WTC11 (cell line): ENCODE measurements at regions not wholly inside any gene's neighbourhood (a gene's known extent, or its start where the extent isn't known, plus 50 kb on each side); places are given as distances from the start of the nearest gene placed in this dataset.

Experiments
- ATAC-seq: fragments of 200-7000 bp; cut with Tn5 transposase; 2 replicates; pipeline ENCODE4 v1.10.0; 2021; ENCODE audit warnings: mild to moderate bottlenecking, moderate library complexity
- CTCF ChIA-PET: fragments of 300-600 bp; sonication (Branson Sonifier 250); formaldehyde crosslinking; loops from one replicate; lab custom pipeline; 2021; ENCODE audit warnings: antibody characterized with exemption; lab: Charles Lee
- POLR2A ChIA-PET: fragments of 350-600 bp; sonication (Branson Sonifier 250); formaldehyde crosslinking; loops from one replicate; lab custom pipeline; 2021; ENCODE audit warnings: antibody characterized with exemption; lab: Charles Lee
- DNase-seq: peaks from one replicate; pipeline ENCODE4 v3.0.0; 2021; ENCODE audit warnings: low spot score
- H3K27ac Mint-ChIP-seq: 2 replicates; pipeline ENCODE4 v1.8.0; 2021; ENCODE audit warnings: mixed read lengths
- H3K27me3 Mint-ChIP-seq: 2 replicates; pipeline ENCODE4 v1.8.0; 2021; ENCODE audit warnings: low read depth, mild to moderate bottlenecking, moderate library complexity, mixed read lengths
- H3K36me3 Mint-ChIP-seq: 2 replicates; pipeline ENCODE4 v1.8.0; 2021; ENCODE audit warnings: mixed read lengths
- H3K4me1 Mint-ChIP-seq: 2 replicates; pipeline ENCODE4 v1.8.0; 2022; ENCODE audit warnings: mixed read lengths
- H3K4me3 Mint-ChIP-seq: 2 replicates; pipeline ENCODE4 v1.8.0; 2021; ENCODE audit warnings: mild to moderate bottlenecking, moderate library complexity, mixed read lengths
- H3K9me3 Mint-ChIP-seq: 2 replicates; pipeline ENCODE4 v1.8.0; 2021; ENCODE audit warnings: mixed read lengths
- ESRRA ChIP-seq: sonication (generic); formaldehyde crosslinking; IDR thresholded peaks from 2 replicates; pipeline ENCODE4 v1.8.1; 2022; ENCODE audit warnings: mild to moderate bottlenecking, missing genetic modification reagents, borderline replicate concordance
- FOXJ3 ChIP-seq: sonication (generic); formaldehyde crosslinking; IDR thresholded peaks from 2 replicates; pipeline ENCODE4 v1.9.0; 2021; ENCODE audit warnings: missing genetic modification reagents, mild to moderate bottlenecking, borderline replicate concordance
- GABPB1 ChIP-seq: sonication (generic); formaldehyde crosslinking; IDR thresholded peaks from 2 replicates; pipeline ENCODE4 v1.8.1; 2023; ENCODE audit warnings: mild to moderate bottlenecking, missing genetic modification reagents
- IRF2 ChIP-seq: sonication (generic); formaldehyde crosslinking; IDR thresholded peaks from 2 replicates; pipeline ENCODE4 v1.8.0; 2022; ENCODE audit warnings: low read depth, missing genetic modification reagents, borderline replicate concordance
- KAT7 ChIP-seq: sonication (generic); formaldehyde crosslinking; IDR thresholded peaks from 2 replicates; pipeline ENCODE4 v1.8.1; 2023; ENCODE audit warnings: missing genetic modification reagents, mild to moderate bottlenecking, borderline replicate concordance
- PRRX2 ChIP-seq: fragments of 250-450 bp; sonication (Bioruptor Pico); IDR thresholded peaks from 2 replicates; pipeline ENCODE4 v1.8.0; 2021; ENCODE audit warnings: mild to moderate bottlenecking
- SP1 ChIP-seq: sonication (generic); formaldehyde crosslinking; conservative IDR thresholded peaks from 2 replicates; pipeline ENCODE4 v1.8.1; 2022; ENCODE audit warnings: missing genetic modification reagents
- TEAD4 ChIP-seq: sonication (generic); formaldehyde crosslinking; IDR thresholded peaks from 2 replicates; pipeline ENCODE4 v1.8.0; 2022; ENCODE audit warnings: mild to moderate bottlenecking, missing genetic modification reagents
- ZBTB21 ChIP-seq: sonication (generic); formaldehyde crosslinking; IDR thresholded peaks from 2 replicates; pipeline ENCODE4 v1.8.1; 2023; ENCODE audit warnings: mild to moderate bottlenecking, missing genetic modification reagents, borderline replicate concordance
- ZNF121 ChIP-seq: sonication (generic); formaldehyde crosslinking; IDR thresholded peaks from 2 replicates; pipeline ENCODE4 v1.8.0; 2023; ENCODE audit warnings: missing genetic modification reagents
- ZNF138 ChIP-seq: sonication (generic); formaldehyde crosslinking; conservative IDR thresholded peaks from 2 replicates; pipeline ENCODE4 v1.8.1; 2022; ENCODE audit warnings: mild to moderate bottlenecking, moderate library complexity, missing genetic modification reagents
- ZNF423 ChIP-seq: fragments of 250-450 bp; sonication (Bioruptor Pico); IDR thresholded peaks from 2 replicates; pipeline ENCODE4 v2.1.2; 2022; ENCODE audit warnings: mild to moderate bottlenecking, moderate library complexity
- TF ChIP-seq, protein P1 (sequence below): fragments of 200-600 bp; IDR thresholded peaks from 2 replicates; pipeline ENCODE4 v1.8.0; 2022; ENCODE audit warnings: antibody characterized with exemption
- TF ChIP-seq, protein P2 (sequence below): fragments of 250-450 bp; sonication (Bioruptor Pico); IDR thresholded peaks from 2 replicates; pipeline ENCODE4 v1.9.0; 2021; ENCODE audit warnings: moderate library complexity, mild to moderate bottlenecking, inconsistent platforms, borderline replicate concordance
- TF ChIP-seq, protein P3 (sequence below): fragments of 250-450 bp; sonication (Bioruptor Pico); IDR thresholded peaks from 2 replicates; pipeline ENCODE4 v1.9.0; 2021; ENCODE audit warnings: mild to moderate bottlenecking
- TF ChIP-seq, protein P4 (sequence below): sonication (generic); formaldehyde crosslinking; IDR thresholded peaks from 2 replicates; pipeline ENCODE4 v1.8.0; 2022; ENCODE audit warnings: mild to moderate bottlenecking, missing genetic modification reagents
- TF ChIP-seq, protein P5 (sequence below): sonication (generic); formaldehyde crosslinking; IDR thresholded peaks from 2 replicates; pipeline ENCODE4 v1.8.1; 2022; ENCODE audit warnings: mild to moderate bottlenecking, missing genetic modification reagents, moderate library complexity, borderline replicate concordance
- TF ChIP-seq, protein P6 (sequence below): sonication (generic); formaldehyde crosslinking; IDR thresholded peaks from 2 replicates; pipeline ENCODE4 v1.8.0; 2023; ENCODE audit warnings: missing genetic modification reagents, mild to moderate bottlenecking, borderline replicate concordance
- TF ChIP-seq, protein P7 (sequence below): fragments of 250-450 bp; sonication (Bioruptor Pico); IDR thresholded peaks from 2 replicates; pipeline ENCODE4 v1.9.0; 2021; ENCODE audit warnings: mild to moderate bottlenecking
- TF ChIP-seq, protein P8 (sequence below): sonication (generic); formaldehyde crosslinking; IDR thresholded peaks from 2 replicates; pipeline ENCODE4 v1.8.1; 2023; ENCODE audit warnings: mild to moderate bottlenecking, missing genetic modification reagents, moderate library complexity

DNA sequence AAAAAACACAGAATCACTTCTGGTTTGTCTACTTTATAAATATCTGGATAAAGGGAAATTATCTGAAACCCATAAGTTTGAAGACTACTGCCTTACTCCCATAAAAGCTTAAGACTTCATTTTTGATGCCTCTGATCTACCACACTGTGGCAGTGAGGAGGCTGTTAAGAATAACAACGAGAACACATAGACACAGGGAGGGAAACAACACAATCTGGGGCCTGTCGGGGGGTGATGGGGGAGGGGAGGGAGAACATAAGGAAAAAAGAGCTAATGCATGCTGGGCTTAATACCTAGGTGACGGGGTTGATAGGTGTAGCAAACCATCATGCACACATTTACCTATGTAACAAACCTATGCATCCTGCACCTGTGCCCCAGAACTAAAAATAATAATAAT is 573.7 kb downstream of the GBA3 start:
- no peaks in the 10 kb centered on the region for H3K36me3 Mint-ChIP-seq
- H3K27me3 Mint-ChIP-seq = no peaks in the 10 kb centered on the region
- CTCF ChIA-PET = interaction anchor here (0.5 to 1.0 kb wide), 3 partner anchors 54 to 623 kb away, joined by 3 read pairs; partner anchors contain the start of gene PPARGC1A
- H3K27ac Mint-ChIP-seq = no peak overlapping the region
- peak; percentile 82 for ATAC-seq
- TF ChIP-seq KAT7 (CRISPR knock-in tag) (no peak), ZNF138 (no peak)
- no peak overlapping the region for H3K4me3 Mint-ChIP-seq
- peaks cover 18% of the 10 kb centered on the region for H3K4me1 Mint-ChIP-seq
- peaks cover 3% of the 10 kb centered on the region for H3K9me3 Mint-ChIP-seq
- DNase-seq = no peak
- POLR2A ChIA-PET = no interaction called here

DNA sequence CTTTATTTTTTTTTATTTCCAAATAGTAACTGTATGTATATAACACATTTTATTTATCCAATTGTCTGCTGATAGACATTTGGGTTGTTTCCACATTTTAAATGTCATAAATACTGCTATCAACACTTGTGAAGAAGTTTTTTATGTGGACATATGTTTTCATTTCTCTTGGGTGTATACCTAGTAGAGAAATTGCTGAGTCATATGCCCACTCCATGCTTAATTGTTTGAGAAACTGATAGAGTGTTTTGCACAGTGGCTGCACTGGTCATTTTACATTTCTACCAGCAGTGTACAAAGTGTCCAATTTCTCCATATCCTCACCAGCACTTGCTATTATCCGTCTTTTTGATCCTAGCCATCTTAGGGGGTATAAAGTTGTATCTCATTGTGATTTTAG is 567.8 kb downstream of the GBA3 start:
- no peaks in the 10 kb centered on the region for H3K4me1 Mint-ChIP-seq
- H3K36me3 Mint-ChIP-seq = peaks cover 3% of the 10 kb centered on the region; the same call in 1 of the 2 replicates
- no peak overlapping the region for H3K27ac Mint-ChIP-seq
- H3K4me3 Mint-ChIP-seq = no peak overlapping the region
- ChIA-PET CTCF (no interaction called here), POLR2A (no interaction called here)
- ATAC-seq = no peak
- no peak for DNase-seq
- no peaks in the 10 kb centered on the region for H3K27me3 Mint-ChIP-seq
- H3K9me3 Mint-ChIP-seq = peaks cover 8% of the 10 kb centered on the region
- TF ChIP-seq, protein P1, sequence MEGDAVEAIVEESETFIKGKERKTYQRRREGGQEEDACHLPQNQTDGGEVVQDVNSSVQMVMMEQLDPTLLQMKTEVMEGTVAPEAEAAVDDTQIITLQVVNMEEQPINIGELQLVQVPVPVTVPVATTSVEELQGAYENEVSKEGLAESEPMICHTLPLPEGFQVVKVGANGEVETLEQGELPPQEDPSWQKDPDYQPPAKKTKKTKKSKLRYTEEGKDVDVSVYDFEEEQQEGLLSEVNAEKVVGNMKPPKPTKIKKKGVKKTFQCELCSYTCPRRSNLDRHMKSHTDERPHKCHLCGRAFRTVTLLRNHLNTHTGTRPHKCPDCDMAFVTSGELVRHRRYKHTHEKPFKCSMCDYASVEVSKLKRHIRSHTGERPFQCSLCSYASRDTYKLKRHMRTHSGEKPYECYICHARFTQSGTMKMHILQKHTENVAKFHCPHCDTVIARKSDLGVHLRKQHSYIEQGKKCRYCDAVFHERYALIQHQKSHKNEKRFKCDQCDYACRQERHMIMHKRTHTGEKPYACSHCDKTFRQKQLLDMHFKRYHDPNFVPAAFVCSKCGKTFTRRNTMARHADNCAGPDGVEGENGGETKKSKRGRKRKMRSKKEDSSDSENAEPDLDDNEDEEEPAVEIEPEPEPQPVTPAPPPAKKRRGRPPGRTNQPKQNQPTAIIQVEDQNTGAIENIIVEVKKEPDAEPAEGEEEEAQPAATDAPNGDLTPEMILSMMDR = no peak
- TF ChIP-seq ZNF423 (no peak), PRRX2 (CRISPR knock-in tag) (no peak), ESRRA (CRISPR knock-in tag) (no peak), FOXJ3 (CRISPR knock-in tag) (no peak), ZBTB21 (CRISPR knock-in tag) (no peak), SP1 (no peak), ZNF121 (CRISPR knock-in tag) (no peak), IRF2 (CRISPR knock-in tag) (no peak), GABPB1 (no peak), TEAD4 (no peak)
- TF ChIP-seq, protein P2, sequence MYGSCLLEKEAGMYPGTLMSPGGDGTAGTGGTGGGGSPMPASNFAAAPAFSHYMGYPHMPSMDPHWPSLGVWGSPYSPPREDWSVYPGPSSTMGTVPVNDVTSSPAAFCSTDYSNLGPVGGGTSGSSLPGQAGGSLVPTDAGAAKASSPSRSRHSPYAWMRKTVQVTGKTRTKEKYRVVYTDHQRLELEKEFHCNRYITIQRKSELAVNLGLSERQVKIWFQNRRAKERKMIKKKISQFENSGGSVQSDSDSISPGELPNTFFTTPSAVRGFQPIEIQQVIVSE (CRISPR knock-in tag) = no peak
- TF ChIP-seq, protein P3, sequence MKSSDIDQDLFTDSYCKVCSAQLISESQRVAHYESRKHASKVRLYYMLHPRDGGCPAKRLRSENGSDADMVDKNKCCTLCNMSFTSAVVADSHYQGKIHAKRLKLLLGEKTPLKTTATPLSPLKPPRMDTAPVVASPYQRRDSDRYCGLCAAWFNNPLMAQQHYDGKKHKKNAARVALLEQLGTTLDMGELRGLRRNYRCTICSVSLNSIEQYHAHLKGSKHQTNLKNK (CRISPR knock-in tag) = no peak
- TF ChIP-seq, protein P4, sequence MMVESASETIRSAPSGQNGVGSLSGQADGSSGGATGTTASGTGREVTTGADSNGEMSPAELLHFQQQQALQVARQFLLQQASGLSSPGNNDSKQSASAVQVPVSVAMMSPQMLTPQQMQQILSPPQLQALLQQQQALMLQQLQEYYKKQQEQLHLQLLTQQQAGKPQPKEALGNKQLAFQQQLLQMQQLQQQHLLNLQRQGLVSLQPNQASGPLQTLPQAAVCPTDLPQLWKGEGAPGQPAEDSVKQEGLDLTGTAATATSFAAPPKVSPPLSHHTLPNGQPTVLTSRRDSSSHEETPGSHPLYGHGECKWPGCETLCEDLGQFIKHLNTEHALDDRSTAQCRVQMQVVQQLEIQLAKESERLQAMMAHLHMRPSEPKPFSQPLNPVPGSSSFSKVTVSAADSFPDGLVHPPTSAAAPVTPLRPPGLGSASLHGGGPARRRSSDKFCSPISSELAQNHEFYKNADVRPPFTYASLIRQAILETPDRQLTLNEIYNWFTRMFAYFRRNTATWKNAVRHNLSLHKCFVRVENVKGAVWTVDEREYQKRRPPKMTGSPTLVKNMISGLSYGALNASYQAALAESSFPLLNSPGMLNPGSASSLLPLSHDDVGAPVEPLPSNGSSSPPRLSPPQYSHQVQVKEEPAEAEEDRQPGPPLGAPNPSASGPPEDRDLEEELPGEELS (CRISPR knock-in tag) = no peak
- TF ChIP-seq, protein P5, sequence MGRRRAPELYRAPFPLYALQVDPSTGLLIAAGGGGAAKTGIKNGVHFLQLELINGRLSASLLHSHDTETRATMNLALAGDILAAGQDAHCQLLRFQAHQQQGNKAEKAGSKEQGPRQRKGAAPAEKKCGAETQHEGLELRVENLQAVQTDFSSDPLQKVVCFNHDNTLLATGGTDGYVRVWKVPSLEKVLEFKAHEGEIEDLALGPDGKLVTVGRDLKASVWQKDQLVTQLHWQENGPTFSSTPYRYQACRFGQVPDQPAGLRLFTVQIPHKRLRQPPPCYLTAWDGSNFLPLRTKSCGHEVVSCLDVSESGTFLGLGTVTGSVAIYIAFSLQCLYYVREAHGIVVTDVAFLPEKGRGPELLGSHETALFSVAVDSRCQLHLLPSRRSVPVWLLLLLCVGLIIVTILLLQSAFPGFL (CRISPR knock-in tag) = no peak
- TF ChIP-seq, protein P6, sequence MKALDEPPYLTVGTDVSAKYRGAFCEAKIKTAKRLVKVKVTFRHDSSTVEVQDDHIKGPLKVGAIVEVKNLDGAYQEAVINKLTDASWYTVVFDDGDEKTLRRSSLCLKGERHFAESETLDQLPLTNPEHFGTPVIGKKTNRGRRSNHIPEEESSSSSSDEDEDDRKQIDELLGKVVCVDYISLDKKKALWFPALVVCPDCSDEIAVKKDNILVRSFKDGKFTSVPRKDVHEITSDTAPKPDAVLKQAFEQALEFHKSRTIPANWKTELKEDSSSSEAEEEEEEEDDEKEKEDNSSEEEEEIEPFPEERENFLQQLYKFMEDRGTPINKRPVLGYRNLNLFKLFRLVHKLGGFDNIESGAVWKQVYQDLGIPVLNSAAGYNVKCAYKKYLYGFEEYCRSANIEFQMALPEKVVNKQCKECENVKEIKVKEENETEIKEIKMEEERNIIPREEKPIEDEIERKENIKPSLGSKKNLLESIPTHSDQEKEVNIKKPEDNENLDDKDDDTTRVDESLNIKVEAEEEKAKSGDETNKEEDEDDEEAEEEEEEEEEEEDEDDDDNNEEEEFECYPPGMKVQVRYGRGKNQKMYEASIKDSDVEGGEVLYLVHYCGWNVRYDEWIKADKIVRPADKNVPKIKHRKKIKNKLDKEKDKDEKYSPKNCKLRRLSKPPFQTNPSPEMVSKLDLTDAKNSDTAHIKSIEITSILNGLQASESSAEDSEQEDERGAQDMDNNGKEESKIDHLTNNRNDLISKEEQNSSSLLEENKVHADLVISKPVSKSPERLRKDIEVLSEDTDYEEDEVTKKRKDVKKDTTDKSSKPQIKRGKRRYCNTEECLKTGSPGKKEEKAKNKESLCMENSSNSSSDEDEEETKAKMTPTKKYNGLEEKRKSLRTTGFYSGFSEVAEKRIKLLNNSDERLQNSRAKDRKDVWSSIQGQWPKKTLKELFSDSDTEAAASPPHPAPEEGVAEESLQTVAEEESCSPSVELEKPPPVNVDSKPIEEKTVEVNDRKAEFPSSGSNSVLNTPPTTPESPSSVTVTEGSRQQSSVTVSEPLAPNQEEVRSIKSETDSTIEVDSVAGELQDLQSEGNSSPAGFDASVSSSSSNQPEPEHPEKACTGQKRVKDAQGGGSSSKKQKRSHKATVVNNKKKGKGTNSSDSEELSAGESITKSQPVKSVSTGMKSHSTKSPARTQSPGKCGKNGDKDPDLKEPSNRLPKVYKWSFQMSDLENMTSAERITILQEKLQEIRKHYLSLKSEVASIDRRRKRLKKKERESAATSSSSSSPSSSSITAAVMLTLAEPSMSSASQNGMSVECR (CRISPR knock-in tag) = no peak
- TF ChIP-seq, protein P7, sequence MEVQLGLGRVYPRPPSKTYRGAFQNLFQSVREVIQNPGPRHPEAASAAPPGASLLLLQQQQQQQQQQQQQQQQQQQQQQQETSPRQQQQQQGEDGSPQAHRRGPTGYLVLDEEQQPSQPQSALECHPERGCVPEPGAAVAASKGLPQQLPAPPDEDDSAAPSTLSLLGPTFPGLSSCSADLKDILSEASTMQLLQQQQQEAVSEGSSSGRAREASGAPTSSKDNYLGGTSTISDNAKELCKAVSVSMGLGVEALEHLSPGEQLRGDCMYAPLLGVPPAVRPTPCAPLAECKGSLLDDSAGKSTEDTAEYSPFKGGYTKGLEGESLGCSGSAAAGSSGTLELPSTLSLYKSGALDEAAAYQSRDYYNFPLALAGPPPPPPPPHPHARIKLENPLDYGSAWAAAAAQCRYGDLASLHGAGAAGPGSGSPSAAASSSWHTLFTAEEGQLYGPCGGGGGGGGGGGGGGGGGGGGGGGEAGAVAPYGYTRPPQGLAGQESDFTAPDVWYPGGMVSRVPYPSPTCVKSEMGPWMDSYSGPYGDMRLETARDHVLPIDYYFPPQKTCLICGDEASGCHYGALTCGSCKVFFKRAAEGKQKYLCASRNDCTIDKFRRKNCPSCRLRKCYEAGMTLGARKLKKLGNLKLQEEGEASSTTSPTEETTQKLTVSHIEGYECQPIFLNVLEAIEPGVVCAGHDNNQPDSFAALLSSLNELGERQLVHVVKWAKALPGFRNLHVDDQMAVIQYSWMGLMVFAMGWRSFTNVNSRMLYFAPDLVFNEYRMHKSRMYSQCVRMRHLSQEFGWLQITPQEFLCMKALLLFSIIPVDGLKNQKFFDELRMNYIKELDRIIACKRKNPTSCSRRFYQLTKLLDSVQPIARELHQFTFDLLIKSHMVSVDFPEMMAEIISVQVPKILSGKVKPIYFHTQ (CRISPR knock-in tag) = no peak
- TF ChIP-seq, protein P8, sequence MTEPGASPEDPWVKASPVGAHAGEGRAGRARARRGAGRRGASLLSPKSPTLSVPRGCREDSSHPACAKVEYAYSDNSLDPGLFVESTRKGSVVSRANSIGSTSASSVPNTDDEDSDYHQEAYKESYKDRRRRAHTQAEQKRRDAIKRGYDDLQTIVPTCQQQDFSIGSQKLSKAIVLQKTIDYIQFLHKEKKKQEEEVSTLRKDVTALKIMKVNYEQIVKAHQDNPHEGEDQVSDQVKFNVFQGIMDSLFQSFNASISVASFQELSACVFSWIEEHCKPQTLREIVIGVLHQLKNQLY (CRISPR knock-in tag) = no peak
